RWPE1 (cell line): ENCODE measurements at regions not wholly inside any gene's neighbourhood (a gene's known extent, or its start where the extent isn't known, plus 50 kb on each side); places are given as distances from the start of the nearest gene placed in this dataset.

ENCODE experiments used
- CTCF ChIA-PET: fragments of 350-600 bp; sonication (Branson Sonifier 250); formaldehyde crosslinking; extraction: SDS; loops from one replicate; lab custom pipeline; 2021; lab: Yijun Ruan, JAX
- POLR2A ChIA-PET: fragments of 400-600 bp; formaldehyde crosslinking; extraction: SDS; loops from one replicate; lab custom pipeline; 2020; ENCODE audit warnings: antibody characterized with exemption; ENCODE audit not compliant: low non-redundant PET; lab: Yijun Ruan, JAX
- DNase-seq: peaks from one replicate; pipeline ENCODE4 v3.0.0; 2012; ENCODE audit warnings: low spot score
- H3K27ac ChIP-seq: fragments of 450-650 bp; 2 replicates; pipeline ENCODE4 v1.5.1; 2017
- CTCF ChIP-seq: fragments of 450-650 bp; conservative IDR thresholded peaks from 2 replicates; pipeline ENCODE4 v1.5.1; 2017; ENCODE audit warnings: low read depth, mild to moderate bottlenecking

GRCh38 chr4:3369781-3370674, 71.7 kb upstream of the HGFAC start:
- H3K27ac ChIP-seq: peak overlapping the region; percentile 52
- no peak for DNase-seq
- CTCF ChIA-PET: interaction anchor here (0.8 kb wide), 1 partner anchor 15 kb away, joined by 3 read pairs; no protein-coding TSS in a partner anchor
- TF ChIP-seq CTCF: no peak
- POLR2A ChIA-PET: no interaction called here

DNA sequence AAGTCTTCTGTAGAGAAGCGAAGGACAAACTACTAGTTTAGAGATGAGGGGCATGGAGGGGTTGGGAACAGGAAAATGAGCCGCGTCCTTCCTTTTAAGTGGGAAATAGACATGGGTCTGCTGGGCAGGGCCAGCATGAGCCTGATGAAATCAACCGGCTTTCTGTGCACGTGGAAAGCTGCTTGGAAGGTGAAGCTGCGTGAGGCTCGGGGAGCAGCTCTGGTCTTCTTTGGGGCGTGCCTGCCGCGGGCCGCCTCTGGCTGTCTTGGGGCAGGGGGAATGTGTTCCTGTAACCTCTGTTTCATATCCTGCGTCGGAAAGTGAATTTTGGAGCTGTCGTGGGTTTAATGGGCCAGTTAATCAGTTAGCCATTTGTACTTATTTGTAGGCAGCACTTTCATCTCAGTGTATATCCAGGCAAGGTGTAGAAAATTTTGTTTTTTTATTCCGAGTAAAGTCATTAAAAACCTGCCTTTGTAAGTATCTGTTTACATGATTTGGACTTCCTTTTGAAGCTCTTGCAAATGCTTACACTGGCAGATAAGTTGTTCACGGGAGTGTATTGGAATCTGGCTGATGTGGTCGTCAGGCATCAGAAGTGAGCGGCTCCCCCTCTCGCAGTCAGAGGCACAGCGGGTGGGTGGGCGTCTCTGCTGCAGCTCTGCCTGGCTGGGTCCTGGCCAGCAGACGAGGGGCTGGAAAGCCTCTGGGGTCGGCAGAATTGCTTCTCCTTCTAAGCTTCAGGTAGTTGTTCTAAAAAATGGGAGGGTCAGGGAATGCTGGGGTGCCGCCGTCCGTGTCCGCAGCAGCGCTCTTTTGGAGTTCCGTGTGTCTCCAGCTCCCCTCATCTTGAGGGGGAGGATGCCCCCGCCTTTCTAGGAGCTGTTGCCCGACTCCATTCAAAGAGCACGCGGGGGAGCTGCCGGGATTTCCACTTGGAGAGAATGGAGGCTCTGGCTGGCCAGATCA, 70.5 kb upstream of the HGFAC start:
- TF ChIP-seq CTCF: no peak
- CTCF ChIA-PET: no interaction called here
- POLR2A ChIA-PET: no interaction called here
- DNase-seq: no peak
- no peak overlapping the region for H3K27ac ChIP-seq

DNA sequence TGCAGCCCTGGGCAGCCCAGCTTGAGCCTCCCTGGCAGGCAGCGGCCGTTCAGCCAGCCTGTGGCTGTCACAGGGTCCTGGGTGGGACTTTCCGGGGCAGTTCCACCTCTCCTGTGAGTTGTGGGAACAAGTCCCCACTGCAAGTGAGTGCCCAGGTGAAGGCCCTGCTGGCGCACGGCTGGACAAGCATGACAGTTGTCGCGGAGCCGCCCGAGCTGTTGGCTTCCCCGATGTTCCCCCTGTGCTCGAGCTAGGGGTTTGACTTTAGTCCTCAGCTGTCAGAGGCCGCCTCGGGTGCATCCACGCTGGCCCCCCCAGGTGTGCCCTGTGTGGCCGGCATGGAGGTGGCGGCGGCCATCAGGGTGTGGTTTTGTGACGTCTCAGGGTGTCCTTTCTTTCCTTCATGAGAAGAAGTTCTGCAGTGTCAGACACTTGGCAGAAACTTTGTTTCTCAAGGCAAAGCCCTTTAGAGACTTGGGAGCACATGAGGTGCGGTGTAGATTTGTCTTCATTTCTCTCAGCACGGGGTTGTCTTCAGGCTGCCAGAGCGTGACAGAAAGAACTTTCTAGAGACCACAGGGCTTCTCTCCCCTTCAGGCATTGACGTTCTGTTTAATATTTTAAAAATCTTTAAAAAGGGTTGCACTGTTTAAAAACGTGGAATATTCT, 69.4 kb upstream of the HGFAC start:
- ChIA-PET POLR2A (no interaction called here), CTCF (no interaction called here)
- no peak for TF ChIP-seq CTCF
- no peak overlapping the region for H3K27ac ChIP-seq
- no peak for DNase-seq

DNA sequence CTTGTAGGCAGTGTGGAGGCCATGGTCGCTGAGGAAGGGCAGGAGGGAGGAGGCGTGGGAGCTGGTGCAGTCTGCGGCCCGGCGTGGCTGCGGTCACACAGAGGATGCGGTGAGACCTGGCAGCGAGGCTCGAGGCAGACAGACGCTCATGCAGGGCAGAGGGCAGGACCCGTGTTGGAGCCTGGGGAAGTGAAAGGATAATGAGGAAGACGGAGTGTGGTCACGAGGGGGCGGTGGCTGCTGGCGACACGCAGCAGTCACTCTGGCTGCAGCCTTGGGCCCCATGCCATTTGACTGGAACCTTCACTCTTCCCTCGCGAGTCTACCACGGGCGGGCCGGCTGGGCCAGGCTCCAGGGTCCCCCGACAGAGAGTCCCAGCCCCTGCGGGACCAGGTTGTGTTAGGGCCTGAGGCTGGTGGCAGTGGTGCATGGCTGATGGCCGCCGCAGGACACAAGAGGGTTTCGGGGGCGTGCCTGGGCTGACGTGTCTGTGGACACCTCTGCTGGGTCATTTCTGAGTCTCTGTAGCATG, 68.8 kb upstream of the HGFAC start:
- POLR2A ChIA-PET: no interaction called here
- CTCF ChIA-PET: interaction anchor here (0.6 kb wide), 1 partner anchor 9 kb away, joined by 4 read pairs; no protein-coding TSS in a partner anchor
- no peak for TF ChIP-seq CTCF
- H3K27ac ChIP-seq: no peak overlapping the region
- DNase-seq: no peak

- no peak for TF ChIP-seq CTCF
- no peak for DNase-seq
- no peak overlapping the region for H3K27ac ChIP-seq
- ChIA-PET POLR2A (no interaction called here), CTCF (interaction anchor here (0.6 kb wide), 1 partner anchor 9 kb away, joined by 4 read pairs; no protein-coding TSS in a partner anchor)
Measured at GRCh38 chr4:3373468-3373867, 68.3 kb upstream of the HGFAC start.
